Right atrium auricular region (tissue), 2 donors: ENCODE measurements at regions not wholly inside any gene's neighbourhood (a gene's known extent, or its start where the extent isn't known, plus 50 kb on each side); places are given as distances from the start of the nearest gene placed in this dataset.

Source experiments
- DNase-seq: peaks from one replicate; pipeline ENCODE4 v3.0.0-alpha.2; 2019; ENCODE audit warnings: low spot score
- H3K27ac ChIP-seq, 2 donors: fragments of 200-600 bp; sonication (generic); 1 replicate in 1 of 2; 2 replicates in 1 of 2; pipeline ENCODE4 v1.5.1; 2016 to 2019
- H3K27me3 ChIP-seq, 2 donors: fragments of 200-600 bp; sonication (generic); one replicate each; pipeline versions ENCODE4 v1.5.1 to v1.6.0; 2017 to 2019
- H3K36me3 ChIP-seq: fragments of 200-600 bp; sonication (generic); one replicate; pipeline ENCODE4 v1.5.1; 2016
- H3K4me1 ChIP-seq, 2 donors: fragments of 200-600 bp; sonication (generic); one replicate each; pipeline versions ENCODE4 v1.5.1 to v1.6.0; 2017 to 2019
- H3K4me3 ChIP-seq, 2 donors: fragments of 200-600 bp; sonication (generic); 1 replicate in 1 of 2; 2 replicates in 1 of 2; pipeline ENCODE4 v1.5.1; 2017 to 2019; ENCODE audit warnings: mild to moderate bottlenecking in 1 of 2, moderate library complexity in 1 of 2
- H3K9me3 ChIP-seq, 2 donors: fragments of 200-600 bp; sonication (generic); one replicate each; pipeline ENCODE4 v1.5.1; 2019
- CTCF ChIP-seq, 2 donors: fragments of 200-600 bp; sonication (generic); IDR thresholded peaks; one replicate each; pipeline ENCODE4 v1.5.1; 2019; ENCODE audit warnings: antibody characterized with exemption in 2 of 2

GRCh38 chr5:57349214-57349613, 133.4 kb downstream of the ACTBL2 start:
- no peaks in the 10 kb centered on the region for H3K27me3 ChIP-seq
- H3K27ac ChIP-seq = no peak overlapping the region
- peaks cover 0 to 17% of the 10 kb centered on the region in 2 donors for H3K4me1 ChIP-seq
- no peaks in the 10 kb centered on the region for H3K36me3 ChIP-seq
- H3K9me3 ChIP-seq = no peaks in the 10 kb centered on the region
- no peak overlapping the region for H3K4me3 ChIP-seq
- no peak for TF ChIP-seq CTCF (IDR thresholded peaks at IDR 0.05)
- no peak for DNase-seq

- TF ChIP-seq CTCF (IDR thresholded peaks at IDR 0.05) = no peak
- no peak for DNase-seq
These were observed 134.1 kb downstream of the ACTBL2 start for GRCh38 chr5:57348376-57349140.

GRCh38 chr5:57346328-57346727, 136.3 kb downstream of the ACTBL2 start:
- DNase-seq = no peak
- Histone ChIP-seq H3K4me3 (no peak overlapping the region), H3K9me3 (no peaks in the 10 kb centered on the region), H3K36me3 (no peaks in the 10 kb centered on the region), H3K27me3 (no peaks in the 10 kb centered on the region), H3K4me1 (peaks cover 0 to 17% of the 10 kb centered on the region in 2 donors), H3K27ac (no peak overlapping the region)
- no peak for TF ChIP-seq CTCF (IDR thresholded peaks at IDR 0.05)

More at GRCh38 chr5:57348376-57349140, 134.1 kb downstream of the ACTBL2 start:
- no peak overlapping the region for H3K27ac ChIP-seq
- H3K4me1 ChIP-seq = peaks cover 0 to 17% of the 10 kb centered on the region in 2 donors
- H3K36me3 ChIP-seq = no peaks in the 10 kb centered on the region
- H3K27me3 ChIP-seq = no peaks in the 10 kb centered on the region
- no peaks in the 10 kb centered on the region for H3K9me3 ChIP-seq
- no peak overlapping the region for H3K4me3 ChIP-seq

- Histone ChIP-seq H3K9me3 (no peaks in the 10 kb centered on the region), H3K4me1 (no peaks in the 10 kb centered on the region), H3K27me3 (no peaks in the 10 kb centered on the region), H3K4me3 (no peak overlapping the region), H3K27ac (no peak overlapping the region), H3K36me3 (no peaks in the 10 kb centered on the region)
- DNase-seq = no peak
- TF ChIP-seq CTCF (IDR thresholded peaks at IDR 0.05) = no peak
These were observed 141.1 kb downstream of the ACTBL2 start for GRCh38 chr5:57341380-57341979.

GRCh38 chr5:57340681-57341080, 141.9 kb downstream of the ACTBL2 start:
- Histone ChIP-seq H3K36me3 (no peaks in the 10 kb centered on the region), H3K4me3 (no peak overlapping the region), H3K27me3 (no peaks in the 10 kb centered on the region), H3K27ac (no peak overlapping the region), H3K9me3 (no peaks in the 10 kb centered on the region), H3K4me1 (no peaks in the 10 kb centered on the region)
- no peak for DNase-seq
- no peak for TF ChIP-seq CTCF (IDR thresholded peaks at IDR 0.05)
